SU-DHL-6 (cell line): ENCODE measurements at regions not wholly inside any gene's neighbourhood (a gene's known extent, or its start where the extent isn't known, plus 50 kb on each side); places are given as distances from the start of the nearest gene placed in this dataset.

Source experiments
- H2AFZ ChIP-seq: fragments of 200-600 bp; sonication (generic); 2 replicates; pipeline ENCODE4 v1.6.1; 2014; ENCODE audit warnings: low read depth, mild to moderate bottlenecking, moderate library complexity, mixed read lengths, antibody characterized with exemption, low read length; ENCODE audit not compliant: severe bottlenecking
- H3F3A ChIP-seq: fragments of 200-600 bp; shearing (Covaris generic); 2 replicates; pipeline ENCODE4 v1.6.0; 2016; ENCODE audit warnings: antibody characterized with exemption, mild to moderate bottlenecking; ENCODE audit not compliant: insufficient read depth
- H3K27ac ChIP-seq: fragments of 200-600 bp; sonication (generic); 2 replicates; pipeline ENCODE4 v1.5.1; 2016; ENCODE audit warnings: low read depth, mild to moderate bottlenecking, low read length, moderate library complexity, mixed read lengths
- H3K27me3 ChIP-seq: fragments of 200-600 bp; sonication (generic), shearing (Covaris generic); 2 replicates; pipeline ENCODE4 v1.6.0; 2014; ENCODE audit warnings: mild to moderate bottlenecking, low read length
- H3K36me3 ChIP-seq: fragments of 200-600 bp; sonication (generic); 2 replicates; pipeline ENCODE4 v1.6.1; 2014; ENCODE audit warnings: mild to moderate bottlenecking, low read length, mixed read lengths
- H3K4me2 ChIP-seq: fragments of 300-600, 200-600 bp; shearing (Covaris generic), sonication (generic); 2 replicates; pipeline ENCODE4 v1.6.0; 2014; ENCODE audit warnings: low read length, low read depth, mild to moderate bottlenecking; ENCODE audit not compliant: poor library complexity, severe bottlenecking
- H3K4me3 ChIP-seq: fragments of 200-600 bp; sonication (generic); 2 replicates; pipeline ENCODE4 v1.5.1; 2014; ENCODE audit warnings: antibody characterized with exemption, low read length, mild to moderate bottlenecking, mixed read lengths; ENCODE audit not compliant: insufficient read depth, poor library complexity, severe bottlenecking
- H3K79me2 ChIP-seq: fragments of 200-600 bp; sonication (generic); 2 replicates; pipeline ENCODE4 v1.6.1; 2014; ENCODE audit warnings: mild to moderate bottlenecking, low read length, moderate library complexity; ENCODE audit not compliant: insufficient read depth
- H3K9ac ChIP-seq: fragments of 200-600 bp; sonication (generic); 2 replicates; pipeline ENCODE4 v1.7.0; 2014; ENCODE audit warnings: mild to moderate bottlenecking, low read length
- H3K9me2 ChIP-seq: fragments of 200-600 bp; sonication (generic); replicated peaks from 2 replicates; pipeline ENCODE4 v1.6.1; 2014; ENCODE audit warnings: low read length; ENCODE audit not compliant: insufficient read depth
- H3K9me3 ChIP-seq: fragments of 200-600 bp; sonication (generic); 2 replicates; pipeline ENCODE4 v1.6.1; 2014; ENCODE audit warnings: low read length, mixed read lengths; ENCODE audit not compliant: insufficient read depth
- H4K20me1 ChIP-seq: fragments of 200-600 bp; sonication (generic); 2 replicates; pipeline ENCODE4 v1.6.1; 2014; ENCODE audit warnings: low read depth, mild to moderate bottlenecking, antibody characterized with exemption, low read length, moderate library complexity, mixed read lengths
- EZH2phosphoT487 ChIP-seq: fragments of 200-600 bp; sonication (generic), shearing (Covaris generic); conservative IDR thresholded peaks from 2 replicates; pipeline ENCODE4 v1.6.1; 2018; ENCODE audit warnings: mild to moderate bottlenecking, antibody characterized with exemption, low read length, moderate library complexity, mixed read lengths
- TF ChIP-seq, protein P1 (sequence below): fragments of 200-600 bp; sonication (generic); IDR thresholded peaks from one replicate; pipeline ENCODE4 v1.5.1; 2017; ENCODE audit warnings: antibody characterized with exemption, mild to moderate bottlenecking, low read length, moderate library complexity; ENCODE audit not compliant: insufficient read depth, poor library complexity, severe bottlenecking

DNA sequence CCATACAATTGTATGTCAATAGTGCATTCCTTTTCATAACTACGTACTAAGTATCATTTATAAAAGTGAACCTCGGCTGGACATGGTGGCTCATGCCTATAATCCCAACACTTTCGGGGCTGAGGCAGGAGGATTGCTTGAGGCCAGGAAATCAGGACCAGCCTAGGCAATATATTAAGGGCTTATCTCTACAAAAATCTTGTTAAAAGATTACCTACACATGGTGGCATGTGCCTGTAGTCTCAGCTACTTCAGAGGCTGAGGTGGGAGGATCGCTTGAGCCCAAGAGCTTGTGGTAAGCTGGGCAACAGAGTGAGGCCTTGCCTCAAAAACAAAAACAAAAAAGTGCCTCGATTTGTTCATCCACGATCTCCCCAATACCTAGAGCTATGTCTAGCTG, 449.7 kb upstream of the SULF2 start:
- TF ChIP-seq EZH2phosphoT487 = no peak
- TF ChIP-seq, protein P1, sequence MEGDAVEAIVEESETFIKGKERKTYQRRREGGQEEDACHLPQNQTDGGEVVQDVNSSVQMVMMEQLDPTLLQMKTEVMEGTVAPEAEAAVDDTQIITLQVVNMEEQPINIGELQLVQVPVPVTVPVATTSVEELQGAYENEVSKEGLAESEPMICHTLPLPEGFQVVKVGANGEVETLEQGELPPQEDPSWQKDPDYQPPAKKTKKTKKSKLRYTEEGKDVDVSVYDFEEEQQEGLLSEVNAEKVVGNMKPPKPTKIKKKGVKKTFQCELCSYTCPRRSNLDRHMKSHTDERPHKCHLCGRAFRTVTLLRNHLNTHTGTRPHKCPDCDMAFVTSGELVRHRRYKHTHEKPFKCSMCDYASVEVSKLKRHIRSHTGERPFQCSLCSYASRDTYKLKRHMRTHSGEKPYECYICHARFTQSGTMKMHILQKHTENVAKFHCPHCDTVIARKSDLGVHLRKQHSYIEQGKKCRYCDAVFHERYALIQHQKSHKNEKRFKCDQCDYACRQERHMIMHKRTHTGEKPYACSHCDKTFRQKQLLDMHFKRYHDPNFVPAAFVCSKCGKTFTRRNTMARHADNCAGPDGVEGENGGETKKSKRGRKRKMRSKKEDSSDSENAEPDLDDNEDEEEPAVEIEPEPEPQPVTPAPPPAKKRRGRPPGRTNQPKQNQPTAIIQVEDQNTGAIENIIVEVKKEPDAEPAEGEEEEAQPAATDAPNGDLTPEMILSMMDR = no peak
- H3K9ac ChIP-seq = no peak overlapping the region
- H3K4me2 ChIP-seq = no peak overlapping the region
- no peaks in the 10 kb centered on the region for H3K36me3 ChIP-seq
- no peaks in the 10 kb centered on the region for H3K9me2 ChIP-seq
- no peak overlapping the region for H3K27ac ChIP-seq
- H3K4me3 ChIP-seq = no peak overlapping the region
- H2AFZ ChIP-seq = no peak overlapping the region
- no peaks in the 10 kb centered on the region for H3K9me3 ChIP-seq
- H4K20me1 ChIP-seq = no peaks in the 10 kb centered on the region
- H3K79me2 ChIP-seq = no peaks in the 10 kb centered on the region
- H3F3A ChIP-seq = no peaks in the 10 kb centered on the region
- no peaks in the 10 kb centered on the region for H3K27me3 ChIP-seq

DNA sequence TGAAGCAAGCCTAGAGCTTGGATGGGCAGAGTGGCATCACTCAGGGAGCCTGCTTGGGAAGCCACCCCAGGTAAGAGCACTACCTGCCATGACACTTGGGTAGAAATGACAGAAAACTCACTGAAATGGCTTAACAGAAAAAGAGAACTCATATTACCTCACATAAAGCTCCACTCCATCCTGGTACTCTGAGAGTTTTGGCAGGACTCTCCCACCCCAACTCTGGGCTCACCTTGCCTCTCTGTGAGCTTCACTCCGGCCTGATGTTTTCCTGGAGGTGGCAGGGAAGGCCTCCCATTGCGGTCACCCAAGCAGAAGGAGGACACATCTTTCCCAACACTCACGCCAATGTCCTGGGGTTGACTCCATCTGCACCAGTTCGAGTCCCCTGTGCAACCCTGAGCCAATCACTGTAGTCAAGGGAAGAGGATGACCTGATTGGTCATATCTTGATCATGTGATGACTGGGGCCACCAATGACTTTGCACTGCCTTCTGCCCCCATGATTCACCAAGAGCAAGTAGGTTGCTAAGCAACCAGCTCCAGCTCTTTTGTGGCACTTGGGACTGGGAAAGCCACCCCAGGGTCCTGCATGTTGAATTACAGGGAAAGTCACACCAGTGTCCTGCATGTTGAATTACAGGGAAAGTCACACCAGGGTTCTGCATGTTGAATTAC, 446.1 kb upstream of the SULF2 start:
- Histone ChIP-seq H3K9me3 (no peaks in the 10 kb centered on the region), H3K9me2 (no peaks in the 10 kb centered on the region), H3K27me3 (no peaks in the 10 kb centered on the region), H3K36me3 (no peaks in the 10 kb centered on the region), H3K27ac (no peak overlapping the region), H3K4me2 (no peak overlapping the region), H3K79me2 (no peaks in the 10 kb centered on the region), H3F3A (no peaks in the 10 kb centered on the region), H4K20me1 (no peaks in the 10 kb centered on the region), H3K4me3 (no peak overlapping the region), H2AFZ (no peak overlapping the region), H3K9ac (no peak overlapping the region)
- TF ChIP-seq, protein P1 = no peak
- TF ChIP-seq EZH2phosphoT487 = no peak

DNA sequence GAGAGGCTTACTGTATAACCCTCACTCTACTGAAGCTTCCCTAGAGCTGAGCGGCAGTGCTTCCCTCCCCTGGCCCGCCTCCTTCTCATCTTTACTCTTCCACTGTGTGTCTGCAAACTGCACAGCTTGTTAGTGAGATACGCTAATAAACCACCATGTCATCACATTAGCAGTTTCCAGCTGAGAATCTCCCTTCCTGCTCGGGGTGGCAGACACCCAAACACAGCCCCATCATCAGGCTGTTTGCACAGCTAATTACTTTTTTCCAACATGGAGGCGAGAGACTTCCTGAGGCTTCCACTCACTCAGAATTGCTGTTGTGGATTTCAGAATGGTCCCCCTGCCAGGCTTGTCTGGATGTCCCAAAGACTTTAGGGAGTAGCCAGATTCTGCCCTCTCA, 444.9 kb upstream of the SULF2 start:
- Histone ChIP-seq H3K27ac (no peak overlapping the region), H2AFZ (no peak overlapping the region), H3K4me3 (no peak overlapping the region), H3K9ac (no peak overlapping the region), H3K36me3 (no peaks in the 10 kb centered on the region), H4K20me1 (no peaks in the 10 kb centered on the region), H3K9me2 (no peaks in the 10 kb centered on the region), H3K9me3 (no peaks in the 10 kb centered on the region), H3K27me3 (no peaks in the 10 kb centered on the region), H3F3A (no peaks in the 10 kb centered on the region), H3K79me2 (no peaks in the 10 kb centered on the region), H3K4me2 (no peak overlapping the region)
- TF ChIP-seq, protein P1 = no peak
- no peak for TF ChIP-seq EZH2phosphoT487
